ENCODE measurements at regions not wholly inside any gene's neighbourhood (a gene's known extent, or its start where the extent isn't known, plus 50 kb on each side); places are given as distances from the start of the nearest gene placed in this dataset.

DNA sequence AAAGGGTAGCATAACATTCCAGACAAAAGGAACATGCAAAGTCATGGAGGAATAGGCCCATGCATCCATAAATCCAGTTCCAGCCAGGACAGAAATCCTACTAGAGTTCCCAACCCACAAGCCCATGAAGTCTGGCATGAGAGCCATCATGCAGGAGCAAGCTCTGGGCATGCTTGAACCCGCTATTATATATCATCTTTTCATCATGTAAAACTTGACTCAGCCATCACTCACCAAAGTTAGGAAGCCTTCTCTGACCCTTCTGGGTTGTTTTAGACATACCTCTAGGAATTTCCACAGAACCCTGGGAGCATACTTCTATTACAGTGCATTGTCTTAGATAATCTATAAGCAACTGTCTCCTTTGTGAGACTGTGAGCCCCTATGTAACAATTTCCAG is 293.0 kb upstream of the NPSR1 start:
- H2AFZ ChIP-seq (ENCODE audit: low read depth, low read length), result no peak overlapping the region
- no peak for FAIRE-seq
- Mint-ChIP-seq H3K27me3 (ENCODE audit: low read depth, unreplicated experiment) (peaks cover 3% of the 10 kb centered on the region), H3K4me1 (ENCODE audit: low read depth, unreplicated experiment) (no peaks in the 10 kb centered on the region), H3K36me3 (ENCODE audit: low read depth, unreplicated experiment) (no peaks in the 10 kb centered on the region), H3K27ac (ENCODE audit: unreplicated experiment) (no peak overlapping the region), H3K4me3 (ENCODE audit: unreplicated experiment) (no peak overlapping the region), H3K9me3 (ENCODE audit: unreplicated experiment) (no peaks in the 10 kb centered on the region)
- DNase-seq (ENCODE audit: low read depth), result no peak
- H3K9ac ChIP-seq (ENCODE audit: low read length), result no peak overlapping the region
- no peaks in the 10 kb centered on the region for H3K79me2 ChIP-seq (ENCODE audit: insufficient read depth, low read length)
- no peaks in the 10 kb centered on the region for H4K20me1 ChIP-seq (ENCODE audit: insufficient read depth, low read length)
- no peak overlapping the region for H3K4me2 ChIP-seq (ENCODE audit: low read length)
- no peaks in the 10 kb centered on the region for H3K4me1 ChIP-seq (ENCODE audit: insufficient read depth, low read length)
- no peaks in the 10 kb centered on the region for H3K36me3 ChIP-seq (ENCODE audit: insufficient read depth, low read length)
- H3K27me3 ChIP-seq (ENCODE audit: insufficient read depth, low read length), result no peaks in the 10 kb centered on the region
- no peak overlapping the region for H3K27ac ChIP-seq (ENCODE audit: low read depth, low read length)
- TF ChIP-seq EZH2 (IDR thresholded peaks at IDR 0.05; ENCODE audit: insufficient read depth, low read length), result no peak
- no peak for TF ChIP-seq CTCF (IDR thresholded peaks at IDR 0.05; ENCODE audit: insufficient read depth, low read depth, low read length)
- H3K9me3 ChIP-seq (ENCODE audit: insufficient read depth, low read depth, low read length), result no peaks in the 10 kb centered on the region
- H3K4me3 ChIP-seq (ENCODE audit: insufficient read depth, low read depth, low read length), result no peak overlapping the region

DNA sequence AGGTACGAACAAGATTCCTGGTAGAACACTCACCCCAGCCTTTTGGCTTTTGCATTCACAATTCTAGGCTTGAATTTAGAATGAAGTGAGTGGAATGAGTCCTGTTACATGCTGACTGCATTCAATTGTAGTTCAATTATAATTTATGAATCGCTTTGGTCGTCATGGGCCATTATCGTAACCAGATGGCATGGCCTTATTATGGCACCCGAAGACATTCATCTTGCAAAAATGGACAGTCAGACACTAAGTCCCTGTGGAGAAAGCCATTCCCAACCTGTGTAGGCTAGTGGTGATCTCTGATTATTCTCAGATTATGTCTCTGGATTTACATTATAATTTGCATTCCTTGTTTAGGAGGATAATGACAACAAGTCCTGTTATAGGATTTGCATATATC is 292.4 kb upstream of the NPSR1 start:
- no peak overlapping the region for H3K4me2 ChIP-seq (ENCODE audit: low read length)
- FAIRE-seq (no peak), DNase-seq (ENCODE audit: low read depth) (no peak)
- Mint-ChIP-seq H3K9me3 (ENCODE audit: unreplicated experiment) (peaks cover 1% of the 10 kb centered on the region), H3K36me3 (ENCODE audit: low read depth, unreplicated experiment) (no peaks in the 10 kb centered on the region), H3K27me3 (ENCODE audit: low read depth, unreplicated experiment) (peaks cover 3% of the 10 kb centered on the region), H3K4me1 (ENCODE audit: low read depth, unreplicated experiment) (no peaks in the 10 kb centered on the region), H3K27ac (ENCODE audit: unreplicated experiment) (no peak overlapping the region), H3K4me3 (ENCODE audit: unreplicated experiment) (no peak overlapping the region)
- no peaks in the 10 kb centered on the region for H3K4me1 ChIP-seq (ENCODE audit: insufficient read depth, low read length)
- H3K36me3 ChIP-seq (ENCODE audit: insufficient read depth, low read length), result no peaks in the 10 kb centered on the region
- H4K20me1 ChIP-seq (ENCODE audit: insufficient read depth, low read length), result no peaks in the 10 kb centered on the region
- TF ChIP-seq CTCF (IDR thresholded peaks at IDR 0.05; ENCODE audit: insufficient read depth, low read depth, low read length) (no peak), EZH2 (IDR thresholded peaks at IDR 0.05; ENCODE audit: insufficient read depth, low read length) (no peak)
- H3K9ac ChIP-seq (ENCODE audit: low read length), result no peak overlapping the region
- H3K4me3 ChIP-seq (ENCODE audit: insufficient read depth, low read depth, low read length), result no peak overlapping the region
- no peaks in the 10 kb centered on the region for H3K27me3 ChIP-seq (ENCODE audit: insufficient read depth, low read length)
- no peak overlapping the region for H3K27ac ChIP-seq (ENCODE audit: low read depth, low read length)
- H3K79me2 ChIP-seq (ENCODE audit: insufficient read depth, low read length), result no peaks in the 10 kb centered on the region
- H3K9me3 ChIP-seq (ENCODE audit: insufficient read depth, low read depth, low read length), result no peaks in the 10 kb centered on the region
- H2AFZ ChIP-seq (ENCODE audit: low read depth, low read length), result no peak overlapping the region

DNA sequence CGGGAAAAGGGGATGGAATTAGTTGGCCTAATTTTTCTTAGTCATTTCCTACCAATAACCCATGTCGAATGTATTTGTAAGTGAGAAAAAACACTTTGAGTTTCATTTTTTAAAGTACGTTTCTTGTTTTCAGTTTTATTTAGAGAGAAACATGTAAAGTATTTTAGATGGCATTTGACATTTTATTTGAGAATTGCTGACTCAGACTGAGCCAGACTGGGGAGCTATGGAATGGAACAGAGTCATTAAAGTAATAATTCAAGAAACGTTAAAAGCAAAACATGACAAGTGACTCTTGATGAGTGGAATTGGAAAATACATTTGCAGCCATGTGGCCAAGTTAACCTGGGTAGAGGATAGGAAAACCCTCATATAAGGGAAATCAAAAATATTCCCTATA is 286.1 kb upstream of the NPSR1 start:
- FAIRE-seq (no peak), DNase-seq (ENCODE audit: low read depth) (no peak)
- Histone ChIP-seq H2AFZ (ENCODE audit: low read depth, low read length) (no peak overlapping the region), H3K4me3 (ENCODE audit: insufficient read depth, low read depth, low read length) (no peak overlapping the region), H3K36me3 (ENCODE audit: insufficient read depth, low read length) (no peaks in the 10 kb centered on the region), H3K4me2 (ENCODE audit: low read length) (no peak overlapping the region), H3K27me3 (ENCODE audit: insufficient read depth, low read length) (no peaks in the 10 kb centered on the region), H3K27ac (ENCODE audit: low read depth, low read length) (no peak overlapping the region), H3K79me2 (ENCODE audit: insufficient read depth, low read length) (no peaks in the 10 kb centered on the region), H3K9ac (ENCODE audit: low read length) (no peak overlapping the region), H3K9me3 (ENCODE audit: insufficient read depth, low read depth, low read length) (no peaks in the 10 kb centered on the region), H3K4me1 (ENCODE audit: insufficient read depth, low read length) (no peaks in the 10 kb centered on the region), H4K20me1 (ENCODE audit: insufficient read depth, low read length) (no peaks in the 10 kb centered on the region)
- H3K36me3 Mint-ChIP-seq (ENCODE audit: low read depth, unreplicated experiment), result no peaks in the 10 kb centered on the region
- no peak for TF ChIP-seq CTCF (IDR thresholded peaks at IDR 0.05; ENCODE audit: insufficient read depth, low read depth, low read length)
- TF ChIP-seq EZH2 (IDR thresholded peaks at IDR 0.05; ENCODE audit: insufficient read depth, low read length), result no peak
- peaks cover 1% of the 10 kb centered on the region for H3K9me3 Mint-ChIP-seq (ENCODE audit: unreplicated experiment)
- H3K27me3 Mint-ChIP-seq (ENCODE audit: low read depth, unreplicated experiment), result no peaks in the 10 kb centered on the region
- no peak overlapping the region for H3K4me3 Mint-ChIP-seq (ENCODE audit: unreplicated experiment)
- no peak overlapping the region for H3K27ac Mint-ChIP-seq (ENCODE audit: unreplicated experiment)
- H3K4me1 Mint-ChIP-seq (ENCODE audit: low read depth, unreplicated experiment), result no peaks in the 10 kb centered on the region
